Neural progenitor cell (in vitro differentiated cells): ENCODE measurements at regions not wholly inside any gene's neighbourhood (a gene's known extent, or its start where the extent isn't known, plus 50 kb on each side); places are given as distances from the start of the nearest gene placed in this dataset.

Experiments used
- DNase-seq: peaks from one replicate; pipeline ENCODE4 v3.0.0-alpha.2; 2016; ENCODE audit warnings: low spot score
- H2AFZ ChIP-seq: fragments of 200-600 bp; sonication (generic); replicated peaks from 2 replicates; pipeline ENCODE4 v1.6.1; 2016; ENCODE audit warnings: antibody characterized with exemption
- H3F3A ChIP-seq: fragments of 200-600 bp; sonication (generic); 2 replicates; pipeline ENCODE4 v1.6.1; 2016; ENCODE audit warnings: antibody characterized with exemption, low read depth
- H3K27ac ChIP-seq: fragments of 200-600 bp; sonication (generic); 2 replicates; pipeline ENCODE4 v1.5.1; 2016; ENCODE audit warnings: mild to moderate bottlenecking
- H3K27me3 ChIP-seq: fragments of 200-600 bp; sonication (generic); 2 replicates; pipeline ENCODE4 v1.6.1; 2016; ENCODE audit warnings: mild to moderate bottlenecking, moderate library complexity
- H3K36me3 ChIP-seq: fragments of 200-600 bp; sonication (generic); 2 replicates; pipeline ENCODE4 v1.5.1; 2016
- H3K4me1 ChIP-seq: fragments of 200-600 bp; sonication (generic); 2 replicates; pipeline ENCODE4 v1.6.1; 2016; ENCODE audit warnings: mixed run types
- H3K4me2 ChIP-seq: fragments of 200-600 bp; sonication (generic); 2 replicates; pipeline ENCODE4 v1.6.1; 2016
- H3K4me3 ChIP-seq: fragments of 200-600 bp; sonication (generic); 2 replicates; pipeline ENCODE4 v1.5.1; 2016
- H3K79me2 ChIP-seq: fragments of 200-600 bp; sonication (generic); 2 replicates; pipeline ENCODE4 v1.6.1; 2016; ENCODE audit warnings: low read depth
- H3K9ac ChIP-seq: fragments of 200-600 bp; sonication (generic); 2 replicates; pipeline ENCODE4 v1.6.1; 2016
- H3K9me3 ChIP-seq: fragments of 200-600 bp; sonication (generic); 2 replicates; pipeline ENCODE4 v1.5.1; 2016; ENCODE audit warnings: low read depth
- H4K20me1 ChIP-seq: fragments of 200-600 bp; sonication (generic); 2 replicates; pipeline ENCODE4 v1.6.1; 2016; ENCODE audit warnings: low read depth
- H3K27ac Mint-ChIP-seq: 3 replicates; pipeline ENCODE4 v1.8.0; 2021; ENCODE audit warnings: mixed read lengths
- H3K27me3 Mint-ChIP-seq: 2 replicates; pipeline ENCODE4 v1.8.0; 2022; ENCODE audit warnings: low read depth, mild to moderate bottlenecking, inconsistent platforms, moderate library complexity, mixed read lengths; ENCODE audit not compliant: insufficient read depth
- H3K36me3 Mint-ChIP-seq: 3 replicates; pipeline ENCODE4 v1.8.0; 2021; ENCODE audit warnings: mixed read lengths
- H3K4me1 Mint-ChIP-seq: 3 replicates; pipeline ENCODE4 v1.8.0; 2021; ENCODE audit warnings: mixed read lengths
- H3K4me3 Mint-ChIP-seq: 3 replicates; pipeline ENCODE4 v1.8.0; 2021; ENCODE audit warnings: mild to moderate bottlenecking, moderate library complexity, mixed read lengths
- H3K9me3 Mint-ChIP-seq: 3 replicates; pipeline ENCODE4 v1.8.0; 2020; ENCODE audit warnings: mixed read lengths
- CTCF ChIP-seq: fragments of 200-600 bp; sonication (generic); IDR thresholded peaks from 2 replicates; pipeline ENCODE4 v1.5.1; 2017; ENCODE audit warnings: antibody characterized with exemption, mild to moderate bottlenecking
- EZH2 ChIP-seq: fragments of 200-600 bp; sonication (generic); IDR thresholded peaks from 2 replicates; pipeline ENCODE4 v1.6.1; 2017; ENCODE audit warnings: antibody characterized with exemption, mild to moderate bottlenecking, moderate library complexity
- EZH2phosphoT487 ChIP-seq: fragments of 200-600 bp; sonication (generic); IDR thresholded peaks from 2 replicates; pipeline ENCODE4 v1.6.1; 2017; ENCODE audit warnings: antibody characterized with exemption

- Mint-ChIP-seq H3K4me1 (no peaks in the 10 kb centered on the region), H3K36me3 (no peaks in the 10 kb centered on the region), H3K27me3 (peaks cover 17% of the 10 kb centered on the region), H3K27ac (peak overlapping the region; percentile 6), H3K9me3 (no peaks in the 10 kb centered on the region), H3K4me3 (no peak overlapping the region)
- H3K36me3 ChIP-seq: no peaks in the 10 kb centered on the region
- no peak overlapping the region for H3K4me3 ChIP-seq
- no peaks in the 10 kb centered on the region for H4K20me1 ChIP-seq
- H3K79me2 ChIP-seq: no peaks in the 10 kb centered on the region
- H3K4me1 ChIP-seq: no peaks in the 10 kb centered on the region
- no peaks in the 10 kb centered on the region for H3K9me3 ChIP-seq
- no peak overlapping the region for H3K4me2 ChIP-seq
- no peak for DNase-seq
- H3K27ac ChIP-seq: no peak overlapping the region
- TF ChIP-seq EZH2 (no peak), CTCF (no peak)
- no peak overlapping the region for H2AFZ ChIP-seq
- H3K27me3 ChIP-seq: no peaks in the 10 kb centered on the region
- no peak overlapping the region for H3K9ac ChIP-seq
- H3F3A ChIP-seq: no peaks in the 10 kb centered on the region
These were observed 122.7 kb downstream of the SNX5 start for GRCh38 chr20:17845701-17846475.

- Histone ChIP-seq H3K4me3 (no peak overlapping the region), H3K4me2 (no peak overlapping the region), H4K20me1 (no peaks in the 10 kb centered on the region), H3F3A (no peaks in the 10 kb centered on the region), H3K27me3 (no peaks in the 10 kb centered on the region), H3K9me3 (no peaks in the 10 kb centered on the region), H3K9ac (no peak overlapping the region), H3K4me1 (no peaks in the 10 kb centered on the region), H3K27ac (no peak overlapping the region), H2AFZ (no peak overlapping the region), H3K79me2 (no peaks in the 10 kb centered on the region), H3K36me3 (no peaks in the 10 kb centered on the region)
- no peak for DNase-seq
- Mint-ChIP-seq H3K4me1 (no peaks in the 10 kb centered on the region), H3K4me3 (no peak overlapping the region), H3K9me3 (no peaks in the 10 kb centered on the region), H3K36me3 (no peaks in the 10 kb centered on the region), H3K27me3 (peaks cover 13% of the 10 kb centered on the region), H3K27ac (no peak overlapping the region)
- TF ChIP-seq CTCF (no peak), EZH2 (no peak), EZH2phosphoT487 (no peak)
These were observed 123.9 kb downstream of the SNX5 start for GRCh38 chr20:17844549-17845298.

- H3K36me3 Mint-ChIP-seq: no peaks in the 10 kb centered on the region
- TF ChIP-seq EZH2: no peak
- TF ChIP-seq CTCF: no peak
- TF ChIP-seq EZH2phosphoT487: no peak
- no peak for DNase-seq
- H3K4me1 Mint-ChIP-seq: no peaks in the 10 kb centered on the region
- Histone ChIP-seq H3K9ac (no peak overlapping the region), H3K4me2 (no peak overlapping the region), H3F3A (no peaks in the 10 kb centered on the region), H3K9me3 (no peaks in the 10 kb centered on the region), H2AFZ (no peak overlapping the region), H3K36me3 (no peaks in the 10 kb centered on the region), H3K4me3 (no peak overlapping the region), H4K20me1 (no peaks in the 10 kb centered on the region), H3K4me1 (no peaks in the 10 kb centered on the region), H3K79me2 (no peaks in the 10 kb centered on the region), H3K27me3 (no peaks in the 10 kb centered on the region), H3K27ac (no peak overlapping the region)
- H3K27ac Mint-ChIP-seq: no peak overlapping the region
- peaks cover 15% of the 10 kb centered on the region for H3K27me3 Mint-ChIP-seq
- H3K9me3 Mint-ChIP-seq: no peaks in the 10 kb centered on the region
- H3K4me3 Mint-ChIP-seq: no peak overlapping the region
These were observed 124.5 kb downstream of the SNX5 start for GRCh38 chr20:17844133-17844429.
